ENCODE measurements at regions not wholly inside any gene's neighbourhood (a gene's known extent, or its start where the extent isn't known, plus 50 kb on each side); places are given as distances from the start of the nearest gene placed in this dataset.

GRCh38 chr1:245098924-245099323 is 55.9 kb upstream of the KIF26B start:
- no peak for TF ChIP-seq POLR2A (IDR thresholded peaks at IDR 0.05)
- TF ChIP-seq CTCF (IDR thresholded peaks at IDR 0.05), result no peak

All from stomach (tissue), 4 donors.